ENCODE measurements at regions not wholly inside any gene's neighbourhood (a gene's known extent, or its start where the extent isn't known, plus 50 kb on each side); places are given as distances from the start of the nearest gene placed in this dataset.

GRCh38 chrX:7218321-7219152 is 70.6 kb upstream of the PUDP start:
- Histone ChIP-seq H3K36me3 (ENCODE audit: control insufficient read depth in 2 of 2, extremely low read depth in 1 of 2, insufficient read depth in 2 of 2, low read length in 2 of 2) (no peaks in the 10 kb centered on the region), H3K4me1 (ENCODE audit: control insufficient read depth, extremely low read depth, insufficient read depth, low read length) (no peaks in the 10 kb centered on the region), H3K9ac (replicated peaks; ENCODE audit: extremely low read depth, insufficient read depth, low read length) (no peak overlapping the region), H2AFZ (ENCODE audit: low read depth, low read length) (no peak overlapping the region), H3K4me2 (ENCODE audit: insufficient read depth, low read length) (no peak overlapping the region), H4K20me1 (replicated peaks; ENCODE audit: control insufficient read depth, extremely low read depth, insufficient read depth, low read length) (no peaks in the 10 kb centered on the region), H3K4me3 (replicated peaks in 1 of 3; ENCODE audit: insufficient read depth in 1 of 3, low read depth in 1 of 3, low read length in 3 of 3) (no peak overlapping the region), H3K9me1 (replicated peaks; ENCODE audit: control insufficient read depth, extremely low read depth, insufficient read depth, low read length) (no peaks in the 10 kb centered on the region), H3K27ac (ENCODE audit: insufficient read depth, low read depth, low read length) (no peak overlapping the region), H3K79me2 (ENCODE audit: control insufficient read depth, insufficient read depth, low read length) (no peaks in the 10 kb centered on the region), H3K9me3 (replicated peaks; ENCODE audit: control insufficient read depth, insufficient read depth, low read length) (no peaks in the 10 kb centered on the region), H3K27me3 (ENCODE audit: control insufficient read depth in 2 of 2, insufficient read depth in 2 of 2, low read length in 2 of 2) (no peaks in the 10 kb centered on the region)
- intact Hi-C loops (cut with micrococcal nuclease) (no loop called here), dilution Hi-C loops (cut with MboI; ENCODE audit: extremely low pct_ligation_motif_present, low sequenced_read_pairs) (no loop called here)
- TF ChIP-seq GATA2 (IDR thresholded peaks at IDR 0.05; ENCODE audit: insufficient read depth, insufficient read length, low read depth, low read length) (no peak), CTCF (IDR thresholded peaks at IDR 0.05; ENCODE audit: extremely low read depth in 1 of 2, insufficient read depth in 1 of 2, low read depth in 1 of 2, low read length in 2 of 2) (no peak), POLR2A (IDR thresholded peaks at IDR 0.05; ENCODE audit: low read depth, low read length) (no peak), POLR2AphosphoS5 (IDR thresholded peaks at IDR 0.05; ENCODE audit: insufficient read depth, low read depth, low read length) (no peak)
- CTCF ChIA-PET, result no interaction called here
- POLR2A ChIA-PET, result no interaction called here
- no TSS peak for BruUV-seq (replicated peaks)
- FAIRE-seq, result no peak
- no peak for DNase-seq (ENCODE audit: low read depth, low spot score)

GRCh38 chrX:7216981-7217587 is 69.1 kb upstream of the PUDP start:
- Histone ChIP-seq H3K36me3 (ENCODE audit: control insufficient read depth in 2 of 2, extremely low read depth in 1 of 2, insufficient read depth in 2 of 2, low read length in 2 of 2) (no peaks in the 10 kb centered on the region), H3K4me1 (ENCODE audit: control insufficient read depth, extremely low read depth, insufficient read depth, low read length) (no peaks in the 10 kb centered on the region), H4K20me1 (replicated peaks; ENCODE audit: control insufficient read depth, extremely low read depth, insufficient read depth, low read length) (no peaks in the 10 kb centered on the region), H3K9ac (replicated peaks; ENCODE audit: extremely low read depth, insufficient read depth, low read length) (no peak overlapping the region), H3K27ac (ENCODE audit: insufficient read depth, low read depth, low read length) (no peak overlapping the region), H3K9me3 (replicated peaks; ENCODE audit: control insufficient read depth, insufficient read depth, low read length) (no peaks in the 10 kb centered on the region), H3K79me2 (ENCODE audit: control insufficient read depth, insufficient read depth, low read length) (no peaks in the 10 kb centered on the region), H3K9me1 (replicated peaks; ENCODE audit: control insufficient read depth, extremely low read depth, insufficient read depth, low read length) (no peaks in the 10 kb centered on the region), H3K4me2 (ENCODE audit: insufficient read depth, low read length) (no peak overlapping the region), H3K27me3 (ENCODE audit: control insufficient read depth in 2 of 2, insufficient read depth in 2 of 2, low read length in 2 of 2) (no peaks in the 10 kb centered on the region), H3K4me3 (replicated peaks in 1 of 3; ENCODE audit: insufficient read depth in 1 of 3, low read depth in 1 of 3, low read length in 3 of 3) (no peak overlapping the region), H2AFZ (ENCODE audit: low read depth, low read length) (no peak overlapping the region)
- no peak for DNase-seq (ENCODE audit: low read depth, low spot score)
- FAIRE-seq, result no peak
- ChIA-PET POLR2A (no interaction called here), CTCF (no interaction called here)
- no peak for TF ChIP-seq CTCF (IDR thresholded peaks at IDR 0.05; ENCODE audit: extremely low read depth in 1 of 2, insufficient read depth in 1 of 2, low read depth in 1 of 2, low read length in 2 of 2)
- TF ChIP-seq POLR2A (IDR thresholded peaks at IDR 0.05; ENCODE audit: low read depth, low read length), result no peak
- no peak for TF ChIP-seq GATA2 (IDR thresholded peaks at IDR 0.05; ENCODE audit: insufficient read depth, insufficient read length, low read depth, low read length)
- TF ChIP-seq JUN (IDR thresholded peaks at IDR 0.05; ENCODE audit: borderline replicate concordance, insufficient read depth, insufficient read length, low read depth), result no peak
- TF ChIP-seq EZH2 (IDR thresholded peaks at IDR 0.05; ENCODE audit: borderline replicate concordance, low read depth, low read length, severe bottlenecking), result no peak
- TF ChIP-seq MYC (IDR thresholded peaks at IDR 0.05; ENCODE audit: low read depth, low read length), result no peak
- TF ChIP-seq MAX (IDR thresholded peaks at IDR 0.05; ENCODE audit: insufficient read depth, insufficient read length), result no peak
- TF ChIP-seq POLR2AphosphoS5 (IDR thresholded peaks at IDR 0.05; ENCODE audit: insufficient read depth, low read depth, low read length), result no peak
- TF ChIP-seq FOS (IDR thresholded peaks at IDR 0.05; ENCODE audit: borderline replicate concordance, insufficient read depth, low read length), result no peak
- dilution Hi-C loops (cut with MboI; ENCODE audit: extremely low pct_ligation_motif_present, low sequenced_read_pairs), result no loop called here
- intact Hi-C loops (cut with micrococcal nuclease), result no loop called here
- BruUV-seq (replicated peaks), result no TSS peak
